ENCODE measurements at regions not wholly inside any gene's neighbourhood (a gene's known extent, or its start where the extent isn't known, plus 50 kb on each side); places are given as distances from the start of the nearest gene placed in this dataset.
"Not testable (repeated sequence)": the region's sequence is repeated elsewhere in the genome, so short reads cannot be mapped to it uniquely, and the experiment has no call there.

GRCh38 chr3:75434913-75435793 is 229.0 kb upstream of the FRG2C start:
- DNase-seq (ENCODE audit: low read depth in 2 of 2, low spot score in 1 of 2): peak; percentile 97 to 98

- not testable (repeated sequence) for DNase-seq (ENCODE audit: low read depth in 2 of 2, low spot score in 1 of 2)
These were observed 228.2 kb upstream of the FRG2C start for GRCh38 chr3:75435794-75436400.

- not testable (repeated sequence) for DNase-seq (ENCODE audit: low read depth in 2 of 2, low spot score in 1 of 2)
These were observed 223.1 kb upstream of the FRG2C start for GRCh38 chr3:75440986-75441385.

- DNase-seq (ENCODE audit: low read depth in 2 of 2, low spot score in 1 of 2): not testable (repeated sequence)
These were observed 219.5 kb upstream of the FRG2C start for GRCh38 chr3:75444634-75445033.

GRCh38 chr3:75445234-75445633 is 218.9 kb upstream of the FRG2C start:
- not testable (repeated sequence) for DNase-seq (ENCODE audit: low read depth in 2 of 2, low spot score in 1 of 2)

- not testable (repeated sequence) for DNase-seq (ENCODE audit: low read depth in 2 of 2, low spot score in 1 of 2)
These were observed 217.2 kb upstream of the FRG2C start for GRCh38 chr3:75446948-75447347.

GRCh38 chr3:75453328-75453727 is 210.8 kb upstream of the FRG2C start:
- DNase-seq (ENCODE audit: low read depth in 2 of 2, low spot score in 1 of 2): not testable (repeated sequence)

- DNase-seq (ENCODE audit: low read depth in 2 of 2, low spot score in 1 of 2): not testable (repeated sequence)
These were observed 210.3 kb upstream of the FRG2C start for GRCh38 chr3:75453839-75454238.

- DNase-seq (ENCODE audit: low read depth in 2 of 2, low spot score in 1 of 2): not testable (repeated sequence)
These were observed 189.6 kb upstream of the FRG2C start for GRCh38 chr3:75474530-75474929.

- not testable (repeated sequence) for DNase-seq (ENCODE audit: low read depth in 2 of 2, low spot score in 1 of 2)
These were observed 167.5 kb upstream of the FRG2C start for GRCh38 chr3:75496600-75496999.

- not testable (repeated sequence) for DNase-seq (ENCODE audit: low read depth in 2 of 2, low spot score in 1 of 2)
These were observed 163.8 kb upstream of the FRG2C start for GRCh38 chr3:75500357-75500756.

GRCh38 chr3:75502171-75502570 is 162.0 kb upstream of the FRG2C start:
- not testable (repeated sequence) for DNase-seq (ENCODE audit: low read depth in 2 of 2, low spot score in 1 of 2)

- DNase-seq (ENCODE audit: low read depth in 2 of 2, low spot score in 1 of 2): not testable (repeated sequence)
These were observed 161.1 kb upstream of the FRG2C start for GRCh38 chr3:75502769-75503756.

GRCh38 chr3:75506603-75507002 is 157.5 kb upstream of the FRG2C start:
- DNase-seq (ENCODE audit: low read depth in 2 of 2, low spot score in 1 of 2): no peak

- not testable (repeated sequence) for DNase-seq (ENCODE audit: low read depth in 2 of 2, low spot score in 1 of 2)
These were observed 156.2 kb upstream of the FRG2C start for GRCh38 chr3:75507956-75508355.

- not testable (repeated sequence) for DNase-seq (ENCODE audit: low read depth in 2 of 2, low spot score in 1 of 2)
These were observed 136.5 kb upstream of the FRG2C start for GRCh38 chr3:75527657-75528056.

- DNase-seq (ENCODE audit: low read depth in 2 of 2, low spot score in 1 of 2): not testable (repeated sequence)
These were observed 112.0 kb upstream of the FRG2C start for GRCh38 chr3:75552095-75552494.

GRCh38 chr3:75564427-75564826 is 99.7 kb upstream of the FRG2C start:
- DNase-seq (ENCODE audit: low read depth in 2 of 2, low spot score in 1 of 2): not testable (repeated sequence)

- not testable (repeated sequence) for DNase-seq (ENCODE audit: low read depth in 2 of 2, low spot score in 1 of 2)
These were observed 91.8 kb upstream of the FRG2C start for GRCh38 chr3:75572303-75572702.

GRCh38 chr3:75579091-75579490 is 85.0 kb upstream of the FRG2C start:
- not testable (repeated sequence) for DNase-seq (ENCODE audit: low read depth in 2 of 2, low spot score in 1 of 2)

- not testable (repeated sequence) for DNase-seq (ENCODE audit: low read depth in 2 of 2, low spot score in 1 of 2)
These were observed 84.6 kb upstream of the FRG2C start for GRCh38 chr3:75579536-75579935.
